AG04449 (cell line): ENCODE measurements at regions not wholly inside any gene's neighbourhood (a gene's known extent, or its start where the extent isn't known, plus 50 kb on each side); places are given as distances from the start of the nearest gene placed in this dataset.
"Not testable (repeated sequence)": the region's sequence is repeated elsewhere in the genome, so short reads cannot be mapped to it uniquely, and the experiment has no call there.

Experiments
- CTCF ChIA-PET: fragments of 350-600 bp; formaldehyde crosslinking; extraction: SDS; loops from one replicate; lab custom pipeline; 2021; ENCODE audit warnings: antibody characterized with exemption; lab: Yijun Ruan, JAX
- POLR2A ChIA-PET: fragments of 400-600, 350-600 bp; formaldehyde crosslinking; extraction: SDS; loops from one replicate; lab custom pipeline; 2020; ENCODE audit warnings: antibody characterized with exemption, inconsistent platforms; lab: Yijun Ruan, JAX
- DNase-seq: peaks from one replicate; pipeline ENCODE4 v3.0.0-alpha.2; 2010; ENCODE audit warnings: low read depth, low spot score
- H3K4me3 ChIP-seq: 2 replicates; pipeline ENCODE4 v1.5.1; 2011; ENCODE audit warnings: low read depth, mild to moderate bottlenecking, control low read depth, low read length
- TF ChIP-seq, protein P1 (sequence below): IDR thresholded peaks from one replicate; pipeline ENCODE4 v1.5.1; 2011; ENCODE audit warnings: mild to moderate bottlenecking, moderate library complexity, low read length, control low read depth, inconsistent platforms; ENCODE audit not compliant: insufficient read depth; ENCODE audit errors: missing control alignments

DNA sequence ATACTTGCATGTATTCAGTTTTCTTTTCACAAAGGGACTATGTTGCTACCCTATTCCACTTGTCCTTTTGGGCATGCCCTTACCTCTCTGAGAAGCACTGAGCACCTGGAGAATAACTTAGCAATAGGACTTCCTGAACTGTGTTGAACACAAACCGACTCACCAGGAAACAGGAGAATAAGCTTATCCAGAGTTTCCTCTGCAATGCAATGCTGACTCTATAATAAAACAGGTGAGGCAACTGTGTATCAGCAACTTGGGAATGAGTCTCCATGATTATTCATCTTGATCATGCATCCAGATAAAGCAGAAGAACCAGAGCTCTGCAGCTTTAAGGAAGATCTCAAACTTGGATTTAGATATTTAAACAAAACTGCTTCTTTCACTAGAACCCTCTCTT, 806.5 kb downstream of the IGSF11 start:
- TF ChIP-seq, protein P1, sequence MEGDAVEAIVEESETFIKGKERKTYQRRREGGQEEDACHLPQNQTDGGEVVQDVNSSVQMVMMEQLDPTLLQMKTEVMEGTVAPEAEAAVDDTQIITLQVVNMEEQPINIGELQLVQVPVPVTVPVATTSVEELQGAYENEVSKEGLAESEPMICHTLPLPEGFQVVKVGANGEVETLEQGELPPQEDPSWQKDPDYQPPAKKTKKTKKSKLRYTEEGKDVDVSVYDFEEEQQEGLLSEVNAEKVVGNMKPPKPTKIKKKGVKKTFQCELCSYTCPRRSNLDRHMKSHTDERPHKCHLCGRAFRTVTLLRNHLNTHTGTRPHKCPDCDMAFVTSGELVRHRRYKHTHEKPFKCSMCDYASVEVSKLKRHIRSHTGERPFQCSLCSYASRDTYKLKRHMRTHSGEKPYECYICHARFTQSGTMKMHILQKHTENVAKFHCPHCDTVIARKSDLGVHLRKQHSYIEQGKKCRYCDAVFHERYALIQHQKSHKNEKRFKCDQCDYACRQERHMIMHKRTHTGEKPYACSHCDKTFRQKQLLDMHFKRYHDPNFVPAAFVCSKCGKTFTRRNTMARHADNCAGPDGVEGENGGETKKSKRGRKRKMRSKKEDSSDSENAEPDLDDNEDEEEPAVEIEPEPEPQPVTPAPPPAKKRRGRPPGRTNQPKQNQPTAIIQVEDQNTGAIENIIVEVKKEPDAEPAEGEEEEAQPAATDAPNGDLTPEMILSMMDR: no peak
- ChIA-PET CTCF (no interaction called here), POLR2A (no interaction called here)
- DNase-seq: no peak
- H3K4me3 ChIP-seq: no peak overlapping the region

DNA sequence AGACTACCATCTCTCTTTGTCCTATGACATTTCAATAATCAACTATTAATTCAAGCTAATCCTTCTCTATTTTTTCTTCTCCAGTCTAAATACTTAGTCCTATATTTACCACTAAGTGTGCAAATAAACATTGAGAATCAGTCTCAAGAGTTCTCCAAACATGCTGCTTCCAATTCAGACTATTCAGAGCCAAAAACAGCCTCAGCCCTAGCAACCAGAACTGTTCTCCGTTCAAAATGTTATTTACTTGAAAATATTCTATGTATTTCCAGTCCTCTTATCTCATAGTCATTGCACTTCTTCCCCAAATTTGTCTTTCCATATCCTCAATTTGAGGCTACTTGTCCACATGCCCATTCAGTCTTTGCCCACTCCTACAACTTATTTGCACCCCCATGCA, 805.5 kb downstream of the IGSF11 start:
- CTCF ChIA-PET: no interaction called here
- TF ChIP-seq, protein P1: no peak
- DNase-seq: no peak
- H3K4me3 ChIP-seq: no peak overlapping the region
- POLR2A ChIA-PET: no interaction called here

DNA sequence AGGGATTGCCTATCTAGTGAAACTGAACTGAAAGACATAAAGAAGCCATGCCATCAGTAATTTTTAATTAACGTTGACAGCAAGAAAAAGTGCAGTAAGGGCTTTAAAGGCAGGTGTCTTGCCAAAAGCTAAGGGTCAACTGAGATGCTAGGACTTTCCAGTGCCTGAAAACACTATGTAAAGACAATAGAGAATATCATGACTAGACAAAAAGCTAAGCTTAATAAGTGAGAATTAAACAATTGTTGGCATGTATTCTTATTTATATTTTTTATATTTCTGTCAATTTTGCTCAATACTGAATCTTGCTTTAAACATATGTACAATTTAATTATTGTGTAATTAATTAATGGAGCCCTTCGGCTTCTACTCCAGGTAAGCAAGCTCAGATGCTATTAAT, 803.1 kb downstream of the IGSF11 start:
- ChIA-PET CTCF (no interaction called here), POLR2A (no interaction called here)
- no peak overlapping the region for H3K4me3 ChIP-seq
- DNase-seq: no peak
- TF ChIP-seq, protein P1: no peak

DNA sequence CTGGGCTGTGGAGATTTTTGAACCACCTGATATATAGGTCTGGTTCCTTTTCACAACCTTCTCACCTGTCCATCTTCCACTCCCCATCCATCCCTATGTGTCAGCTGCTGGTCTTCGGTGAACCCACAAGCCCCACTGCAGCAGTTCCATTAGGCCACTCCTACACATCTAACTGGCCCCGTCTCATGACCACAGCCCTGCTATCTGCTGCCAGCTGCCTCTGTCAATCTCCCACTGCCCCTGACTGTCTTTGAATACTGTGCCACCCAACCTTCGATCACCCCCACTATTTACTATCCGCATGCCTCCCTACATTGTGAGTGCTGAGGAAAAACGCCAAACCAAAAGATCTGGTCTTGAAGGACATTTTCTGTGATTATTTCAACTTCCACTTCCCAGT, 795.4 kb downstream of the IGSF11 start:
- no peak overlapping the region for H3K4me3 ChIP-seq
- CTCF ChIA-PET: no interaction called here
- POLR2A ChIA-PET: no interaction called here
- TF ChIP-seq, protein P1: no peak
- DNase-seq: no peak

DNA sequence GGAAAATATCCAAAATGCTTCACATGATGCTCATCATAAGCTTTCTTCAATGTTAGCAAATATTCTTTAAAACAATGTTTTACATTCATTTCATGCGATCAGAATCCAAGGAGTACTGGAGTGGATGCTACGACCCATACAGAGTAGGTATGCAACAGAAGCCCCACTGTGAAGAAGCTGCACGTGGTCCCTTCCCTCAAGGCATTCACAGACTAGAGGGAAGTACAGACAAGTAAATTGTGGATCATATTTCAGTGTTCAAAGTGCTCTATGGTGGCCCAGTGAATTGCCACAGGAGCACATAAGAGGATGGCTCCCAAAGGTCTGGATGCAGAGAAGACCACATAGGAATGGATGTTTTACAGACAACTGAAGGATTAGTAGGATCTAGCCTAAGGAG, 789.9 kb downstream of the IGSF11 start:
- POLR2A ChIA-PET: no interaction called here
- no peak overlapping the region for H3K4me3 ChIP-seq
- CTCF ChIA-PET: no interaction called here
- TF ChIP-seq, protein P1: no peak
- no peak for DNase-seq

DNA sequence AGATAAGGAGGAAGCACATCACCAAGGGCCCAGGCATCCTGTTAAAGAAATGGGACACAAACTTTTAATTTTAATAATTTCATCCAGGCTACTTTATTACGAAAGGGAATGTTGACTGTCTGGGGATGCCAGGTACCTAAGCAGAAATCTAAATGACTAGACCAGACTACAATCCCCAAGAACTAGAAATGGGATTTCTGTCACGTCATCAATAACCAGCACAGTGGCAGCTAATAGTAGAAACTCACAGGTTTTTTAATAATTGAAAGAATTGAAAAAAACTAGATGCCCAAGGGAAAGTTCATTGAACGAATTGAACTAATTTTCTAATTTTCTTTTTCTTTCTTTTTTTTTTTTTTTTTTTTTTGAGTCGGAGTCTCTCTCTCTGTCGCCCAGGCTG, 789.3 kb downstream of the IGSF11 start:
- no peak for DNase-seq
- no peak overlapping the region for H3K4me3 ChIP-seq
- POLR2A ChIA-PET: no interaction called here
- TF ChIP-seq, protein P1: no peak
- CTCF ChIA-PET: no interaction called here

DNA sequence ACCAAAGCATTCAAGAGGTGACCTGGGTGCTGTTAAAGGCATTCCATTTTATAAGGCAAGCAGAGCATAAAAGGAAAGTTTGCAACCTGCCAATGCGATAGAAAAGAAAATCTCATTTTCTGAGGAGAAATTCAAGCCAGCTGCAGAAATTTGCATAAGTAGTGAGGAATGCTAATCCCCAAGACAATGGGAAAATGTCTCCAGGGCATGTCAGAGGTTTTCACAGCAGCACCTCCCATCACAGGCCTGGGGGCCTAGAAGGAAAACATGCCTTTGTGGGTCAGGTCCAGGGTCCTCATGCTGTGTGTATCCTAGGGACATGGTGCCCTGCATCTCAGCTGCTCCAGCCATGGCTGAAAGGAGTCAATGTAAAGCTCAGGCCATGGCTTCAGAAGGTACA, 775.8 kb downstream of the IGSF11 start:
- CTCF ChIA-PET, H3K4me3 ChIP-seq, POLR2A ChIA-PET, DNase-seq: not testable (repeated sequence)
